B cell (primary cell): ENCODE measurements at regions not wholly inside any gene's neighbourhood (a gene's known extent, or its start where the extent isn't known, plus 50 kb on each side); places are given as distances from the start of the nearest gene placed in this dataset.

Experiments
- ATAC-seq: fragments of 200-7000 bp; cut with Tn5 transposase; one replicate; pipeline ENCODE4 v1.10.0; 2021; ENCODE audit warnings: low read depth, mild to moderate bottlenecking, moderate number of reproducible peaks, moderate library complexity
- CTCF ChIA-PET: fragments of 350-600 bp; sonication (Branson Sonifier 250); formaldehyde crosslinking; loops from one replicate; lab custom pipeline; 2021; ENCODE audit warnings: antibody characterized with exemption, inconsistent platforms; lab: Charles Lee
- POLR2A ChIA-PET: fragments of 350-600 bp; sonication (Branson Sonifier 250); formaldehyde crosslinking; loops from one replicate; lab custom pipeline; 2021; ENCODE audit warnings: antibody characterized with exemption; lab: Charles Lee
- DNase-seq: peaks from one replicate; pipeline ENCODE4 v3.0.0; 2013
- H2AFZ ChIP-seq: 2 replicates; pipeline ENCODE4 v1.6.1; 2012; ENCODE audit warnings: mild to moderate bottlenecking, low read depth, low read length; ENCODE audit not compliant: insufficient read depth, poor library complexity, severe bottlenecking
- H3K27ac ChIP-seq, 2 donors: 1 replicate in 1 of 2; 2 replicates in 1 of 2; pipeline ENCODE4 v1.5.1; 2012 to 2013; ENCODE audit warnings: low read length in 2 of 2, mild to moderate bottlenecking in 2 of 2, moderate library complexity in 1 of 2
- H3K27me3 ChIP-seq, 4 experiments: fragments of 200-600 bp in 1 of 4; sonication (generic) in 1 of 4; replicated peaks in 1 of 4; 1 replicate in 2 of 4; 2 replicates in 2 of 4; pipeline versions ENCODE4 v1.6.1 to v1.7.0; 2013 to 2016; ENCODE audit warnings: low read length in 3 of 4, mild to moderate bottlenecking in 2 of 4, mixed read lengths in 1 of 4, moderate library complexity in 1 of 4; ENCODE audit not compliant: insufficient read depth in 4 of 4, control insufficient read depth in 3 of 4; ENCODE audit errors: control extremely low read depth in 1 of 4
- H3K36me3 ChIP-seq, 2 experiments: replicated peaks in 1 of 2; 1 replicate in 1 of 2; 2 replicates in 1 of 2; pipeline versions ENCODE4 v1.6.1 to v1.7.1; 2013; ENCODE audit warnings: low read length in 1 of 2; ENCODE audit not compliant: insufficient read depth in 2 of 2, control insufficient read depth in 1 of 2; ENCODE audit errors: control extremely low read depth in 1 of 2, extremely low read depth in 1 of 2
- H3K4me1 ChIP-seq, 2 donors: fragments of 200-600 bp in 1 of 2; sonication (generic) in 1 of 2; 1 replicate in 1 of 2; 2 replicates in 1 of 2; pipeline versions ENCODE4 v1.5.1 to v1.6.1; 2013 to 2017; ENCODE audit warnings: low read length in 2 of 2; ENCODE audit not compliant: control insufficient read depth in 2 of 2, insufficient read depth in 2 of 2
- H3K4me2 ChIP-seq: replicated peaks from 2 replicates; pipeline ENCODE3; 2012; ENCODE audit warnings: mild to moderate bottlenecking, low read depth, low read length; ENCODE audit not compliant: poor library complexity, severe bottlenecking
- H3K4me3 ChIP-seq, 5 experiments: fragments of 200-600 bp in 1 of 5; sonication (generic) in 1 of 5; 1 replicate in 3 of 5; 2 replicates in 2 of 5; pipeline versions ENCODE4 v1.5.1 to v1.7.0; 2011 to 2016; ENCODE audit warnings: low read length in 4 of 5, mild to moderate bottlenecking in 4 of 5, low read depth in 2 of 5, control low read depth in 1 of 5, moderate library complexity in 1 of 5; ENCODE audit not compliant: insufficient read depth in 1 of 5; ENCODE audit errors: control extremely low read depth in 1 of 5, extremely low read depth in 1 of 5
- H3K79me2 ChIP-seq: fragments of 200-600 bp; sonication (generic); one replicate; pipeline ENCODE4 v1.6.0; 2016; ENCODE audit warnings: low read length; ENCODE audit not compliant: control insufficient read depth, insufficient read depth
- H3K9ac ChIP-seq: fragments of 200-600 bp; sonication (generic); 2 replicates; pipeline ENCODE4 v1.6.1; 2017; ENCODE audit warnings: mild to moderate bottlenecking, low read length, moderate library complexity
- H3K9me3 ChIP-seq, 3 donors: one replicate each; pipeline versions ENCODE4 v1.6.1 to v1.7.1; 2013; ENCODE audit warnings: low read length in 2 of 3; ENCODE audit not compliant: control insufficient read depth in 2 of 3, insufficient read depth in 1 of 3; ENCODE audit errors: control extremely low read depth in 1 of 3
- H4K20me1 ChIP-seq: 2 replicates; pipeline ENCODE4 v1.6.0; 2012; ENCODE audit warnings: mild to moderate bottlenecking, low read length; ENCODE audit not compliant: insufficient read depth, control insufficient read depth, poor library complexity, severe bottlenecking
- H3K27ac Mint-ChIP-seq: one replicate; pipeline ENCODE4 v1.8.0; 2021; ENCODE audit warnings: mixed read lengths
- H3K27me3 Mint-ChIP-seq: one replicate; pipeline ENCODE4 v1.8.0; 2021; ENCODE audit warnings: mixed read lengths
- H3K4me1 Mint-ChIP-seq: one replicate; pipeline ENCODE4 v1.8.0; 2021; ENCODE audit warnings: mixed read lengths
- H3K4me3 Mint-ChIP-seq: one replicate; pipeline ENCODE4 v1.8.0; 2021; ENCODE audit warnings: mixed read lengths
- H3K9me3 Mint-ChIP-seq: one replicate; pipeline ENCODE4 v1.8.0; 2022; ENCODE audit warnings: mixed read lengths; ENCODE audit not compliant: insufficient read depth
- EZH2 ChIP-seq: IDR thresholded peaks from 2 replicates; pipeline ENCODE4 v1.6.1; 2012; ENCODE audit warnings: borderline replicate concordance, low read depth, mild to moderate bottlenecking, moderate library complexity, low read length; ENCODE audit not compliant: insufficient read depth, poor library complexity, severe bottlenecking
- WGBS: methylation state at CpG from one replicate; pipeline ENCODE4 v1.1.5; 2013; ENCODE audit warnings: missing lambda C conversion rate; ENCODE audit not compliant: insufficient coverage; 5-methylcytosine and 5-hydroxymethylcytosine counted together
- intact Hi-C: fragments of 100-400 bp; cut with micrococcal nuclease; formaldehyde crosslinking; loops from one replicate; pipeline ENCODE4 v1.10.0; 2022
- TF ChIP-seq, protein P1 (sequence below): fragments of 200-600 bp; IDR thresholded peaks from one replicate; pipeline ENCODE4 v1.8.0; 2022; ENCODE audit warnings: antibody characterized with exemption, mild to moderate bottlenecking

DNA sequence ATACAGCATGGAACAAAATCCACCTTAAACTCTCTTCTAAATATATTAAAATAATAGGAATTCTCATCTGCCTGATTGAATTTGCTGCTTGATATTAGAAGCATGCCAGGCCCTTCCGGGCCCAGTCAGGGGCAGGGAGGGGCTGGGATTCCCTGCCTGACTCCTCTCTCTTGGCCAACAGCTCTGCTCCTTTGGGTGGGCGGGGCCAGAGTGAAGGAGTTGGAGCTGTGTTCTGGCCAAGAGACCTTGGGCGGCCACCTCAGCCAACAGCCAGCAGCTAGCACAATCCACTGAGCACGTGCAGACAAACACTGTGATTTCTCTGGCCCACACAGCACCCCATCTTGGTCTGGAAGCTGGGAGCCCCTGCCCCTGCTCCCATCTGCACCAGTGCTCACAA is 140.3 kb downstream of the PJA1 start:
- Mint-ChIP-seq H3K9me3 (no peaks in the 10 kb centered on the region), H3K4me3 (no peak overlapping the region), H3K4me1 (peaks cover 3% of the 10 kb centered on the region), H3K27ac (no peak overlapping the region), H3K27me3 (no peaks in the 10 kb centered on the region)
- Histone ChIP-seq H3K4me1 (no peaks in the 10 kb centered on the region), H3K27me3 (no peaks in the 10 kb centered on the region), H3K4me3 (no peak overlapping the region), H3K27ac (no peak overlapping the region), H3K9me3 (no peaks in the 10 kb centered on the region), H3K36me3 (no peaks in the 10 kb centered on the region), H2AFZ (no peak overlapping the region), H3K79me2 (no peaks in the 10 kb centered on the region), H3K4me2 (no peak overlapping the region), H3K9ac (no peak overlapping the region), H4K20me1 (no peaks in the 10 kb centered on the region)
- ChIA-PET POLR2A (no interaction called here), CTCF (no interaction called here)
- ATAC-seq, result no peak
- no peak for TF ChIP-seq EZH2
- TF ChIP-seq, protein P1, sequence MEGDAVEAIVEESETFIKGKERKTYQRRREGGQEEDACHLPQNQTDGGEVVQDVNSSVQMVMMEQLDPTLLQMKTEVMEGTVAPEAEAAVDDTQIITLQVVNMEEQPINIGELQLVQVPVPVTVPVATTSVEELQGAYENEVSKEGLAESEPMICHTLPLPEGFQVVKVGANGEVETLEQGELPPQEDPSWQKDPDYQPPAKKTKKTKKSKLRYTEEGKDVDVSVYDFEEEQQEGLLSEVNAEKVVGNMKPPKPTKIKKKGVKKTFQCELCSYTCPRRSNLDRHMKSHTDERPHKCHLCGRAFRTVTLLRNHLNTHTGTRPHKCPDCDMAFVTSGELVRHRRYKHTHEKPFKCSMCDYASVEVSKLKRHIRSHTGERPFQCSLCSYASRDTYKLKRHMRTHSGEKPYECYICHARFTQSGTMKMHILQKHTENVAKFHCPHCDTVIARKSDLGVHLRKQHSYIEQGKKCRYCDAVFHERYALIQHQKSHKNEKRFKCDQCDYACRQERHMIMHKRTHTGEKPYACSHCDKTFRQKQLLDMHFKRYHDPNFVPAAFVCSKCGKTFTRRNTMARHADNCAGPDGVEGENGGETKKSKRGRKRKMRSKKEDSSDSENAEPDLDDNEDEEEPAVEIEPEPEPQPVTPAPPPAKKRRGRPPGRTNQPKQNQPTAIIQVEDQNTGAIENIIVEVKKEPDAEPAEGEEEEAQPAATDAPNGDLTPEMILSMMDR, result no peak
- no peak for DNase-seq
- WGBS, result 83% methylated on average over 2 of the region's 4 CpGs
- intact Hi-C loops, result no loop called here

DNA sequence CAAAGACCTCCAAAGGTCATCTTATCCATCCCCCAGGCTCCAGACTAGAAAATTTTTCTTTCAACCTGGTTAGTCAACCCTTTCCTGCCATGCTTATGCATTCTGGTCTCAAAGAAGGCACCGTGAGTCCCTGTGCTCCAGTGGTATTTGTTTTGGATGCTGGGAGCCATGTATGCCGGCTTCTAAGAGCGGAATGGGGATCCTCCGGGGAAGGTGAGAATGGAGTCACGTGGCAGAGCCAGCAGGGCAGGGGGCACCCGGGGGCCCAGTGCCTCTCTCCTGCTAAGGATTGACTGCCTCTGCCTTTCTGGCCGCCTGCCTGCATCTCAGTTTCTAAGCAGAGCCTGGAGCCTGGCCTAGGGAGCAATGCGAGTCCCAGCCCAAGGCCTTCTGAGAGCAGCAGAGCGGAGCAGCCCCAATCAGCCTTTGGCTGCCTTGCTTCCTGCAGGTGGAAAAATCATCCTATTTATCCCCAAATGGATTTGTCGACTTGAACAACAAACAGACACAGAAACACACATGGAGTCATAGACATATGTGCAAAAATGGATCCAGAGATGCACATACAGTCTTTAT is 141.0 kb downstream of the PJA1 start:
- Histone ChIP-seq H2AFZ (no peak overlapping the region), H3K9me3 (no peaks in the 10 kb centered on the region), H3K36me3 (no peaks in the 10 kb centered on the region), H3K79me2 (no peaks in the 10 kb centered on the region), H4K20me1 (no peaks in the 10 kb centered on the region), H3K4me2 (no peak overlapping the region), H3K4me1 (no peaks in the 10 kb centered on the region), H3K4me3 (no peak overlapping the region), H3K27me3 (no peaks in the 10 kb centered on the region), H3K9ac (no peak overlapping the region), H3K27ac (no peak overlapping the region)
- POLR2A ChIA-PET, result no interaction called here
- Mint-ChIP-seq H3K27me3 (no peaks in the 10 kb centered on the region), H3K27ac (no peak overlapping the region), H3K4me3 (no peak overlapping the region), H3K9me3 (no peaks in the 10 kb centered on the region), H3K4me1 (peaks cover 3% of the 10 kb centered on the region)
- TF ChIP-seq, protein P1, result no peak
- TF ChIP-seq EZH2, result no peak
- ATAC-seq, result no peak
- CTCF ChIA-PET, result no interaction called here
- intact Hi-C loops, result no loop called here
- no peak for DNase-seq
- WGBS, result 98% methylated on average over 6 of the region's 10 CpGs
